ENCODE measurements at regions not wholly inside any gene's neighbourhood (a gene's known extent, or its start where the extent isn't known, plus 50 kb on each side); places are given as distances from the start of the nearest gene placed in this dataset.

DNA sequence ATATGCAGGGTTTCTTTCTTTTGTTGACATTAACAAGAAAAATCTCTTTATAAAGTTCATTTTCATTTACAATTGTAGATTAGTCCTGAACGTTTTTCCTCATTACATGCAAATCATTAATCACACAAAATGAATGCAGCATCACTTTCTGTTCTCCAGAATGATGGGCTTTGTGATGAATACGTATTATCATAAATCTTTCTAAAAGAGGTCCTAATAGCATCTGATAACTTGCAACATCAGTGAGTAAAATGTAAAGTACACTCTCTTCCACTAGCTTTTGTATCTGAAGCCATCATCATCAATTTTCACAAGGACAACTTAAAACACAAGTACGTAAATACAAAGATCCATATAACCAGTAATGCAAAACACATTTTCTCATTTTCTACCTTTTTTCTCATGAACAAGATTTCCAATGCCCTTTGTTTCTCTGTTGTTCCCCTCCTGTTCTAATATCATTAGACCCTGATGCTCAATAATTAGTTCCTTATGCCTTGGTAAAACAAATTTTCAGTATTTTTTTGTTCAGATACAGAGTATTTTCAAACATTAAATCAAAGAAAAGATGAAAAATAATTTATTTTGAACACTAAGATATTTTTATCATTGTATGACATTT lies 437.4 kb upstream of the MIR17HG start (continued):
- TF ChIP-seq, protein P1, sequence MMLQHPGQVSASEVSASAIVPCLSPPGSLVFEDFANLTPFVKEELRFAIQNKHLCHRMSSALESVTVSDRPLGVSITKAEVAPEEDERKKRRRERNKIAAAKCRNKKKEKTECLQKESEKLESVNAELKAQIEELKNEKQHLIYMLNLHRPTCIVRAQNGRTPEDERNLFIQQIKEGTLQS (CRISPR knock-in tag; conservative IDR thresholded peaks at IDR 0.05), result no peak
- TF ChIP-seq, protein P2, sequence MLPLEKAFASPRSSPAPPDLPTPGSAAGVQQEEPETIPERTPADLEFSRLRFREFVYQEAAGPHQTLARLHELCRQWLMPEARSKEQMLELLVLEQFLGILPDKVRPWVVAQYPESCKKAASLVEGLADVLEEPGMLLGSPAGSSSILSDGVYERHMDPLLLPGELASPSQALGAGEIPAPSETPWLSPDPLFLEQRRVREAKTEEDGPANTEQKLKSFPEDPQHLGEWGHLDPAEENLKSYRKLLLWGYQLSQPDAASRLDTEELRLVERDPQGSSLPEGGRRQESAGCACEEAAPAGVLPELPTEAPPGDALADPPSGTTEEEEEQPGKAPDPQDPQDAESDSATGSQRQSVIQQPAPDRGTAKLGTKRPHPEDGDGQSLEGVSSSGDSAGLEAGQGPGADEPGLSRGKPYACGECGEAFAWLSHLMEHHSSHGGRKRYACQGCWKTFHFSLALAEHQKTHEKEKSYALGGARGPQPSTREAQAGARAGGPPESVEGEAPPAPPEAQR (CRISPR knock-in tag; IDR thresholded peaks at IDR 0.05), result no peak
- no peak for TF ChIP-seq GTF2I (CRISPR knock-in tag; conservative IDR thresholded peaks at IDR 0.05)

DNA sequence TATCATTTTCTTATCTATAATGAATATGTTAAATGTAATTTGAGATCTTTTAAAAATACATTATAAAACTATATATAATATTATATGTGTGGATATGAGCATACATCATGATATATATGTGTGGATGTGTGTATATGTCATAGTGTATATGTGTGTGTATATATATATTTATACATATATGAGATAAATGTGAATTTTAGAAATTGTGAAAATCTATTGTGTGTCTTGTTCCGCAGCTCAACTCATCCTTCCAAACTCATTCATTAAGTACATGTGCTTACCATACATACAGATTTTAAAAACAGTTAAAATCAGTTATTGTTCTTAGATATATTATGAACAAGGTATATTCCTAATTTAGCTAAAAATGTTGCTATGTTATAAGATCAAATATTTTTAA lies 435.2 kb upstream of the MIR17HG start:
- POLR2A ChIA-PET, result no interaction called here
- Mint-ChIP-seq H3K4me3 (no peak overlapping the region), H3K27me3 (ENCODE audit: low read depth) (no peaks in the 10 kb centered on the region), H3K27ac (no peak overlapping the region), H3K9me3 (no peaks in the 10 kb centered on the region), H3K4me1 (no peaks in the 10 kb centered on the region), H3K36me3 (no peaks in the 10 kb centered on the region)
- TF ChIP-seq, protein P3, sequence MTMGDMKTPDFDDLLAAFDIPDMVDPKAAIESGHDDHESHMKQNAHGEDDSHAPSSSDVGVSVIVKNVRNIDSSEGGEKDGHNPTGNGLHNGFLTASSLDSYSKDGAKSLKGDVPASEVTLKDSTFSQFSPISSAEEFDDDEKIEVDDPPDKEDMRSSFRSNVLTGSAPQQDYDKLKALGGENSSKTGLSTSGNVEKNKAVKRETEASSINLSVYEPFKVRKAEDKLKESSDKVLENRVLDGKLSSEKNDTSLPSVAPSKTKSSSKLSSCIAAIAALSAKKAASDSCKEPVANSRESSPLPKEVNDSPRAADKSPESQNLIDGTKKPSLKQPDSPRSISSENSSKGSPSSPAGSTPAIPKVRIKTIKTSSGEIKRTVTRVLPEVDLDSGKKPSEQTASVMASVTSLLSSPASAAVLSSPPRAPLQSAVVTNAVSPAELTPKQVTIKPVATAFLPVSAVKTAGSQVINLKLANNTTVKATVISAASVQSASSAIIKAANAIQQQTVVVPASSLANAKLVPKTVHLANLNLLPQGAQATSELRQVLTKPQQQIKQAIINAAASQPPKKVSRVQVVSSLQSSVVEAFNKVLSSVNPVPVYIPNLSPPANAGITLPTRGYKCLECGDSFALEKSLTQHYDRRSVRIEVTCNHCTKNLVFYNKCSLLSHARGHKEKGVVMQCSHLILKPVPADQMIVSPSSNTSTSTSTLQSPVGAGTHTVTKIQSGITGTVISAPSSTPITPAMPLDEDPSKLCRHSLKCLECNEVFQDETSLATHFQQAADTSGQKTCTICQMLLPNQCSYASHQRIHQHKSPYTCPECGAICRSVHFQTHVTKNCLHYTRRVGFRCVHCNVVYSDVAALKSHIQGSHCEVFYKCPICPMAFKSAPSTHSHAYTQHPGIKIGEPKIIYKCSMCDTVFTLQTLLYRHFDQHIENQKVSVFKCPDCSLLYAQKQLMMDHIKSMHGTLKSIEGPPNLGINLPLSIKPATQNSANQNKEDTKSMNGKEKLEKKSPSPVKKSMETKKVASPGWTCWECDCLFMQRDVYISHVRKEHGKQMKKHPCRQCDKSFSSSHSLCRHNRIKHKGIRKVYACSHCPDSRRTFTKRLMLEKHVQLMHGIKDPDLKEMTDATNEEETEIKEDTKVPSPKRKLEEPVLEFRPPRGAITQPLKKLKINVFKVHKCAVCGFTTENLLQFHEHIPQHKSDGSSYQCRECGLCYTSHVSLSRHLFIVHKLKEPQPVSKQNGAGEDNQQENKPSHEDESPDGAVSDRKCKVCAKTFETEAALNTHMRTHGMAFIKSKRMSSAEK (CRISPR knock-in tag; IDR thresholded peaks at IDR 0.05; ENCODE audit: borderline replicate concordance), result no peak
- no peak for TF ChIP-seq TCF7 (CRISPR knock-in tag; IDR thresholded peaks at IDR 0.05; ENCODE audit: low read depth)
- DNase-seq (ENCODE audit: low spot score), result no peak
- CTCF ChIA-PET, result interaction anchor here (1.1 kb wide), 1 partner anchor 56 kb away, joined by 5 read pairs; no protein-coding TSS in a partner anchor
- no peak for ATAC-seq

DNA sequence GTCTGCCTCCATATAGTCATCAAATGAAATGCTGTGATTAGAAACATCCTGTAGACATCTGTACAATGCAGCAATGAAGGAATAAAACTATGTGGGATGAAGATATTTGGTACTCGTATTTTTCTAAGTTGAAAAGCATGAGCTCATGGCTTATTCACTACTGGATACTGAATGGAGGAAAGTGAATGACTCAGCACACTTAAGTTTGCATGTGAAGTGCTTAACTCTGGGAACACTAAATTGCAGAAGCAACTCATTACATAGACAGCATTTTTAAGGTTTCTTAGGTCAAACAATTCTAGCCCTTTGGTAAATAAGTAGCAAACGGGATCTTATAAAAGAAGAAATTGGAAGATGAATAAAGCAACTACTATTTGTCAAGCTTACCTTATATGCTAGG lies 429.0 kb upstream of the MIR17HG start:
- H3K4me3 Mint-ChIP-seq, result no peak overlapping the region
- no peak for DNase-seq (ENCODE audit: low spot score)
- H3K4me1 Mint-ChIP-seq, result peaks cover 10% of the 10 kb centered on the region
- CTCF ChIA-PET, result no interaction called here
- no peaks in the 10 kb centered on the region for H3K36me3 Mint-ChIP-seq
- no peaks in the 10 kb centered on the region for H3K27me3 Mint-ChIP-seq (ENCODE audit: low read depth)
- H3K27ac Mint-ChIP-seq, result no peak overlapping the region
- ATAC-seq, result no peak
- POLR2A ChIA-PET, result no interaction called here
- no peaks in the 10 kb centered on the region for H3K9me3 Mint-ChIP-seq
- TF ChIP-seq NFE2L1 (CRISPR knock-in tag; IDR thresholded peaks at IDR 0.05), result no peak
- TF ChIP-seq, protein P4, sequence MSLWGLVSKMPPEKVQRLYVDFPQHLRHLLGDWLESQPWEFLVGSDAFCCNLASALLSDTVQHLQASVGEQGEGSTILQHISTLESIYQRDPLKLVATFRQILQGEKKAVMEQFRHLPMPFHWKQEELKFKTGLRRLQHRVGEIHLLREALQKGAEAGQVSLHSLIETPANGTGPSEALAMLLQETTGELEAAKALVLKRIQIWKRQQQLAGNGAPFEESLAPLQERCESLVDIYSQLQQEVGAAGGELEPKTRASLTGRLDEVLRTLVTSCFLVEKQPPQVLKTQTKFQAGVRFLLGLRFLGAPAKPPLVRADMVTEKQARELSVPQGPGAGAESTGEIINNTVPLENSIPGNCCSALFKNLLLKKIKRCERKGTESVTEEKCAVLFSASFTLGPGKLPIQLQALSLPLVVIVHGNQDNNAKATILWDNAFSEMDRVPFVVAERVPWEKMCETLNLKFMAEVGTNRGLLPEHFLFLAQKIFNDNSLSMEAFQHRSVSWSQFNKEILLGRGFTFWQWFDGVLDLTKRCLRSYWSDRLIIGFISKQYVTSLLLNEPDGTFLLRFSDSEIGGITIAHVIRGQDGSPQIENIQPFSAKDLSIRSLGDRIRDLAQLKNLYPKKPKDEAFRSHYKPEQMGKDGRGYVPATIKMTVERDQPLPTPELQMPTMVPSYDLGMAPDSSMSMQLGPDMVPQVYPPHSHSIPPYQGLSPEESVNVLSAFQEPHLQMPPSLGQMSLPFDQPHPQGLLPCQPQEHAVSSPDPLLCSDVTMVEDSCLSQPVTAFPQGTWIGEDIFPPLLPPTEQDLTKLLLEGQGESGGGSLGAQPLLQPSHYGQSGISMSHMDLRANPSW (CRISPR knock-in tag; conservative IDR thresholded peaks at IDR 0.05; ENCODE audit: low read depth), result no peak
- TF ChIP-seq, protein P5, sequence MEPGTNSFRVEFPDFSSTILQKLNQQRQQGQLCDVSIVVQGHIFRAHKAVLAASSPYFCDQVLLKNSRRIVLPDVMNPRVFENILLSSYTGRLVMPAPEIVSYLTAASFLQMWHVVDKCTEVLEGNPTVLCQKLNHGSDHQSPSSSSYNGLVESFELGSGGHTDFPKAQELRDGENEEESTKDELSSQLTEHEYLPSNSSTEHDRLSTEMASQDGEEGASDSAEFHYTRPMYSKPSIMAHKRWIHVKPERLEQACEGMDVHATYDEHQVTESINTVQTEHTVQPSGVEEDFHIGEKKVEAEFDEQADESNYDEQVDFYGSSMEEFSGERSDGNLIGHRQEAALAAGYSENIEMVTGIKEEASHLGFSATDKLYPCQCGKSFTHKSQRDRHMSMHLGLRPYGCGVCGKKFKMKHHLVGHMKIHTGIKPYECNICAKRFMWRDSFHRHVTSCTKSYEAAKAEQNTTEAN (CRISPR knock-in tag; IDR thresholded peaks at IDR 0.05), result no peak
- TF ChIP-seq SMAD4 (CRISPR knock-in tag; IDR thresholded peaks at IDR 0.05), result no peak
- TF ChIP-seq NR2C2 (CRISPR knock-in tag; IDR thresholded peaks at IDR 0.05), result no peak
- TF ChIP-seq, protein P6, sequence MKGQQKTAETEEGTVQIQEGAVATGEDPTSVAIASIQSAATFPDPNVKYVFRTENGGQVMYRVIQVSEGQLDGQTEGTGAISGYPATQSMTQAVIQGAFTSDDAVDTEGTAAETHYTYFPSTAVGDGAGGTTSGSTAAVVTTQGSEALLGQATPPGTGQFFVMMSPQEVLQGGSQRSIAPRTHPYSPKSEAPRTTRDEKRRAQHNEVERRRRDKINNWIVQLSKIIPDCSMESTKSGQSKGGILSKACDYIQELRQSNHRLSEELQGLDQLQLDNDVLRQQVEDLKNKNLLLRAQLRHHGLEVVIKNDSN (CRISPR knock-in tag; IDR thresholded peaks at IDR 0.05), result no peak
- TF ChIP-seq, protein P7, sequence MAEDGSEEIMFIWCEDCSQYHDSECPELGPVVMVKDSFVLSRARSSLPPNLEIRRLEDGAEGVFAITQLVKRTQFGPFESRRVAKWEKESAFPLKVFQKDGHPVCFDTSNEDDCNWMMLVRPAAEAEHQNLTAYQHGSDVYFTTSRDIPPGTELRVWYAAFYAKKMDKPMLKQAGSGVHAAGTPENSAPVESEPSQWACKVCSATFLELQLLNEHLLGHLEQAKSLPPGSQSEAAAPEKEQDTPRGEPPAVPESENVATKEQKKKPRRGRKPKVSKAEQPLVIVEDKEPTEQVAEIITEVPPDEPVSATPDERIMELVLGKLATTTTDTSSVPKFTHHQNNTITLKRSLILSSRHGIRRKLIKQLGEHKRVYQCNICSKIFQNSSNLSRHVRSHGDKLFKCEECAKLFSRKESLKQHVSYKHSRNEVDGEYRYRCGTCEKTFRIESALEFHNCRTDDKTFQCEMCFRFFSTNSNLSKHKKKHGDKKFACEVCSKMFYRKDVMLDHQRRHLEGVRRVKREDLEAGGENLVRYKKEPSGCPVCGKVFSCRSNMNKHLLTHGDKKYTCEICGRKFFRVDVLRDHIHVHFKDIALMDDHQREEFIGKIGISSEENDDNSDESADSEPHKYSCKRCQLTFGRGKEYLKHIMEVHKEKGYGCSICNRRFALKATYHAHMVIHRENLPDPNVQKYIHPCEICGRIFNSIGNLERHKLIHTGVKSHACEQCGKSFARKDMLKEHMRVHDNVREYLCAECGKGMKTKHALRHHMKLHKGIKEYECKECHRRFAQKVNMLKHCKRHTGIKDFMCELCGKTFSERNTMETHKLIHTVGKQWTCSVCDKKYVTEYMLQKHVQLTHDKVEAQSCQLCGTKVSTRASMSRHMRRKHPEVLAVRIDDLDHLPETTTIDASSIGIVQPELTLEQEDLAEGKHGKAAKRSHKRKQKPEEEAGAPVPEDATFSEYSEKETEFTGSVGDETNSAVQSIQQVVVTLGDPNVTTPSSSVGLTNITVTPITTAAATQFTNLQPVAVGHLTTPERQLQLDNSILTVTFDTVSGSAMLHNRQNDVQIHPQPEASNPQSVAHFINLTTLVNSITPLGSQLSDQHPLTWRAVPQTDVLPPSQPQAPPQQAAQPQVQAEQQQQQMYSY (CRISPR knock-in tag; IDR thresholded peaks at IDR 0.05), result no peak
- TF ChIP-seq, protein P8, sequence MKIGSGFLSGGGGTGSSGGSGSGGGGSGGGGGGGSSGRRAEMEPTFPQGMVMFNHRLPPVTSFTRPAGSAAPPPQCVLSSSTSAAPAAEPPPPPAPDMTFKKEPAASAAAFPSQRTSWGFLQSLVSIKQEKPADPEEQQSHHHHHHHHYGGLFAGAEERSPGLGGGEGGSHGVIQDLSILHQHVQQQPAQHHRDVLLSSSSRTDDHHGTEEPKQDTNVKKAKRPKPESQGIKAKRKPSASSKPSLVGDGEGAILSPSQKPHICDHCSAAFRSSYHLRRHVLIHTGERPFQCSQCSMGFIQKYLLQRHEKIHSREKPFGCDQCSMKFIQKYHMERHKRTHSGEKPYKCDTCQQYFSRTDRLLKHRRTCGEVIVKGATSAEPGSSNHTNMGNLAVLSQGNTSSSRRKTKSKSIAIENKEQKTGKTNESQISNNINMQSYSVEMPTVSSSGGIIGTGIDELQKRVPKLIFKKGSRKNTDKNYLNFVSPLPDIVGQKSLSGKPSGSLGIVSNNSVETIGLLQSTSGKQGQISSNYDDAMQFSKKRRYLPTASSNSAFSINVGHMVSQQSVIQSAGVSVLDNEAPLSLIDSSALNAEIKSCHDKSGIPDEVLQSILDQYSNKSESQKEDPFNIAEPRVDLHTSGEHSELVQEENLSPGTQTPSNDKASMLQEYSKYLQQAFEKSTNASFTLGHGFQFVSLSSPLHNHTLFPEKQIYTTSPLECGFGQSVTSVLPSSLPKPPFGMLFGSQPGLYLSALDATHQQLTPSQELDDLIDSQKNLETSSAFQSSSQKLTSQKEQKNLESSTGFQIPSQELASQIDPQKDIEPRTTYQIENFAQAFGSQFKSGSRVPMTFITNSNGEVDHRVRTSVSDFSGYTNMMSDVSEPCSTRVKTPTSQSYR (CRISPR knock-in tag; IDR thresholded peaks at IDR 0.05), result no peak
